ENCODE measurements at regions not wholly inside any gene's neighbourhood (a gene's known extent, or its start where the extent isn't known, plus 50 kb on each side); places are given as distances from the start of the nearest gene placed in this dataset.

DNA sequence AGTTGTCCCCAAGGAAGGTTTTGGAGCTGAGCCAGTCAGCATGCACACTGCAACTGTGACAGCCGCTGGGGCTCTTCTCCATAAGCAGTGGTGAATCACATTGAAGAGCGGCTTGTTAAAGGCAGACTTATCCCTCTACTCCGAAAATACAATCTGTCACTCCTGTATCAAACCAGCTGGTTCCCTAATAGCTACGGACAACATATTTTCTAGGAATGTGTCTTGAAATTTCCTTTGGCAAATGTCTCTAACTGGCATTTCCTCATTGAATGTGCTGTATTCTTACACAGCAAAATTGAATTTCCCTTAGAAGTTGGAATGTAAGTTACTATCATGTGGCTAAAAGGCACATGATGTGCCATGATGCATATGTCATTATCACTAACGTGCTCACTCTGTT is 104.0 kb upstream of the GPR12 start:
- TF ChIP-seq POLR2A (IDR thresholded peaks at IDR 0.05): no peak
- TF ChIP-seq, protein P1, sequence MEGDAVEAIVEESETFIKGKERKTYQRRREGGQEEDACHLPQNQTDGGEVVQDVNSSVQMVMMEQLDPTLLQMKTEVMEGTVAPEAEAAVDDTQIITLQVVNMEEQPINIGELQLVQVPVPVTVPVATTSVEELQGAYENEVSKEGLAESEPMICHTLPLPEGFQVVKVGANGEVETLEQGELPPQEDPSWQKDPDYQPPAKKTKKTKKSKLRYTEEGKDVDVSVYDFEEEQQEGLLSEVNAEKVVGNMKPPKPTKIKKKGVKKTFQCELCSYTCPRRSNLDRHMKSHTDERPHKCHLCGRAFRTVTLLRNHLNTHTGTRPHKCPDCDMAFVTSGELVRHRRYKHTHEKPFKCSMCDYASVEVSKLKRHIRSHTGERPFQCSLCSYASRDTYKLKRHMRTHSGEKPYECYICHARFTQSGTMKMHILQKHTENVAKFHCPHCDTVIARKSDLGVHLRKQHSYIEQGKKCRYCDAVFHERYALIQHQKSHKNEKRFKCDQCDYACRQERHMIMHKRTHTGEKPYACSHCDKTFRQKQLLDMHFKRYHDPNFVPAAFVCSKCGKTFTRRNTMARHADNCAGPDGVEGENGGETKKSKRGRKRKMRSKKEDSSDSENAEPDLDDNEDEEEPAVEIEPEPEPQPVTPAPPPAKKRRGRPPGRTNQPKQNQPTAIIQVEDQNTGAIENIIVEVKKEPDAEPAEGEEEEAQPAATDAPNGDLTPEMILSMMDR (IDR thresholded peaks at IDR 0.05): no peak

Data from Peyer's patch (tissue), 4 donors.